Thoracic aorta (tissue), 2 donors: ENCODE measurements at regions not wholly inside any gene's neighbourhood (a gene's known extent, or its start where the extent isn't known, plus 50 kb on each side); places are given as distances from the start of the nearest gene placed in this dataset.

ENCODE experiments used
- ATAC-seq: fragments of 150-250 bp; one replicate; pipeline ENCODE4 v1.8.0; 2017; ENCODE audit warnings: low read depth; ENCODE audit not compliant: insufficient number of reproducible peaks, low FRiP score
- DNase-seq: peaks from one replicate; pipeline ENCODE4 v3.0.0-alpha.2; 2020; ENCODE audit warnings: low spot score
- H3K27ac ChIP-seq, 2 donors: fragments of 200-600 bp; sonication (generic); 1 replicate in 1 of 2; 2 replicates in 1 of 2; pipeline ENCODE4 v1.5.1; 2016; ENCODE audit warnings: mild to moderate bottlenecking in 2 of 2, moderate library complexity in 2 of 2
- H3K27me3 ChIP-seq: fragments of 200-600 bp; sonication (generic); replicated peaks from 2 replicates; pipeline ENCODE4 v1.6.0; 2016; ENCODE audit warnings: mild to moderate bottlenecking; ENCODE audit not compliant: insufficient read depth
- H3K36me3 ChIP-seq: fragments of 200-600 bp; sonication (generic); one replicate; pipeline ENCODE4 v1.5.1; 2016
- H3K4me1 ChIP-seq, 2 donors: fragments of 200-600 bp; sonication (generic); 1 replicate in 1 of 2; 2 replicates in 1 of 2; pipeline versions ENCODE4 v1.5.1 to v1.6.0; 2016; ENCODE audit warnings: low read depth in 2 of 2, mild to moderate bottlenecking in 1 of 2; ENCODE audit not compliant: control insufficient read depth in 1 of 2
- H3K4me3 ChIP-seq: fragments of 200-600 bp; sonication (generic); 2 replicates; pipeline ENCODE4 v1.5.1; 2016; ENCODE audit warnings: mild to moderate bottlenecking
- H3K9me3 ChIP-seq: fragments of 200-600 bp; sonication (generic); 2 replicates; pipeline ENCODE4 v1.5.1; 2016
- CTCF ChIP-seq: fragments of 200-600 bp; sonication (generic); IDR thresholded peaks from one replicate; pipeline ENCODE4 v1.5.1; 2019; ENCODE audit warnings: antibody characterized with exemption

DNA sequence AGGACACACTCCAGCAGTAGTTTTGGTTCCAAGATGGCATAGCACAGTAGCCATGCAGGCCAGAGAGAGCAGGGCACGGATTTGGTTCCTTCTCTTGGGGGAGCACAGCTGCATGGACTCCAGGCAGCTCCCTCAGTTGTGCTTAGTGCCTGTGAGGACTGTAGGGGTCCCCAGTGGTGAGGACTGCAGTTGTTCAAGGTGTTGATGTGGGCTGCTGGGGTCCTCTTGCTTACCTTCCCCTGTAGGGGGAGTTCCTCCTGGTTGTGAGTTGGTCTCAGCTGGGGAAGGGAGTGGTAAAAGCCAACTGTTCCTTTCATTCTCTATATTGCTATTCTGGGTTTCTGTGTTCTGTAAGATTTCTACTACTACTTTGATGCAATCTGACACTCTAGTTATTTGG, 606.5 kb downstream of the MAGEB5 start:
- Histone ChIP-seq H3K9me3 (no peaks in the 10 kb centered on the region), H3K4me3 (no peak overlapping the region), H3K27ac (no peak overlapping the region), H3K4me1 (no peaks in the 10 kb centered on the region), H3K36me3 (no peaks in the 10 kb centered on the region), H3K27me3 (no peaks in the 10 kb centered on the region)
- ATAC-seq (no peak), DNase-seq (no peak)
- no peak for TF ChIP-seq CTCF

DNA sequence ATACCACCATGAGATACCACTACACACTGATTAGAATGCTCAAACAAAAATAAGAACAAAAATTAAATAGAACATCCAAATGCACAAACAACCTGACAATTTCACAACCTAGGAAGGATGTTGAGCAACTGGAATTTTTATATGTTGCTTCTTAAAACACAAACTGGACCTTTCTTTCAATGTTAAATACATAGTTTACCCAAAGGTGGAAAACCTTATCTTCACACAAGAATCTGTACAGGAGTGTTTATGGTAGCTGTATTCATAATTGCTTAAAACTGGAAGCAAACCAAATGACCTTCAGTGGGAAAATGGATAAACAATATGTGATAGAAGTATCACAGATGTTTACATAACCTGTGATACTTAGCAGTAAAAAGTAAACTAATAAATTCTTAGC, 573.8 kb downstream of the MAGEB5 start:
- no peak overlapping the region for H3K27ac ChIP-seq
- no peak for ATAC-seq
- no peaks in the 10 kb centered on the region for H3K27me3 ChIP-seq
- no peaks in the 10 kb centered on the region for H3K4me1 ChIP-seq
- no peaks in the 10 kb centered on the region for H3K36me3 ChIP-seq
- H3K9me3 ChIP-seq: no peaks in the 10 kb centered on the region
- no peak for TF ChIP-seq CTCF
- no peak overlapping the region for H3K4me3 ChIP-seq
- DNase-seq: no peak

GRCh38 chrX:26788402-26788998, 572.5 kb downstream of the MAGEB5 start:
- no peak for DNase-seq
- no peaks in the 10 kb centered on the region for H3K36me3 ChIP-seq
- no peak overlapping the region for H3K4me3 ChIP-seq
- TF ChIP-seq CTCF: no peak
- H3K4me1 ChIP-seq: no peaks in the 10 kb centered on the region
- no peak overlapping the region for H3K27ac ChIP-seq
- no peaks in the 10 kb centered on the region for H3K9me3 ChIP-seq
- no peaks in the 10 kb centered on the region for H3K27me3 ChIP-seq
- no peak for ATAC-seq

GRCh38 chrX:26783512-26784225, 567.7 kb downstream of the MAGEB5 start:
- H3K36me3 ChIP-seq: no peaks in the 10 kb centered on the region
- H3K4me1 ChIP-seq: no peaks in the 10 kb centered on the region
- peak; percentile 2 for DNase-seq
- no peak overlapping the region for H3K27ac ChIP-seq
- H3K9me3 ChIP-seq: no peaks in the 10 kb centered on the region
- peak; percentile 45 for TF ChIP-seq CTCF
- no peaks in the 10 kb centered on the region for H3K27me3 ChIP-seq
- no peak for ATAC-seq
- H3K4me3 ChIP-seq: no peak overlapping the region

GRCh38 chrX:26778320-26778888, 562.4 kb downstream of the MAGEB5 start:
- no peak for DNase-seq
- no peak for ATAC-seq

More at GRCh38 chrX:26778320-26778888, 562.4 kb downstream of the MAGEB5 start:
- no peaks in the 10 kb centered on the region for H3K9me3 ChIP-seq
- no peak for TF ChIP-seq CTCF
- no peaks in the 10 kb centered on the region for H3K36me3 ChIP-seq
- H3K4me3 ChIP-seq: no peak overlapping the region
- no peaks in the 10 kb centered on the region for H3K27me3 ChIP-seq
- no peaks in the 10 kb centered on the region for H3K4me1 ChIP-seq
- H3K27ac ChIP-seq: no peak overlapping the region
